ENCODE measurements at regions not wholly inside any gene's neighbourhood (a gene's known extent, or its start where the extent isn't known, plus 50 kb on each side); places are given as distances from the start of the nearest gene placed in this dataset.

GRCh38 chr13:68076046-68076445 is 845.9 kb upstream of the PCDH9 start:
- TF ChIP-seq HOXA7 (CRISPR knock-in tag; IDR thresholded peaks at IDR 0.05) (no peak), REST (IDR thresholded peaks at IDR 0.05) (no peak), HDAC2 (IDR thresholded peaks at IDR 0.05) (no peak), RARB (CRISPR knock-in tag; IDR thresholded peaks at IDR 0.05) (no peak), HEYL (CRISPR knock-in tag; IDR thresholded peaks at IDR 0.05) (no peak), RAD21 (conservative IDR thresholded peaks at IDR 0.05 in 1 of 2, IDR thresholded peaks at IDR 0.05 in 1 of 2) (no peak), EHMT2 (IDR thresholded peaks at IDR 0.05; ENCODE audit: low read depth) (no peak), POLR2A (IDR thresholded peaks at IDR 0.05; ENCODE audit: low read length) (no peak), CTCF (IDR thresholded peaks at IDR 0.05) (no peak)
- H3K4me1 ChIP-seq, result peaks cover 13% of the 10 kb centered on the region; the same call in 2 of the 3 replicates

GRCh38 chr13:68066879-68067513 is 836.9 kb upstream of the PCDH9 start:
- Histone ChIP-seq H3K4me1 (peaks cover 8% of the 10 kb centered on the region; the same call in 2 of the 3 replicates), H3K4me2 (peak overlapping the region; percentile 31; the same call in 2 of the 3 replicates), H3K4me3 (no peak overlapping the region), H3K27ac (no peak overlapping the region), H3K9me3 (no peaks in the 10 kb centered on the region)
- TF ChIP-seq MAFK (IDR thresholded peaks at IDR 0.05; ENCODE audit: partially characterized antibody) (no peak), GATA3 (IDR thresholded peaks at IDR 0.05; ENCODE audit: borderline replicate concordance) (peak; percentile 46), HOXA7 (CRISPR knock-in tag; IDR thresholded peaks at IDR 0.05) (no peak), JUN (IDR thresholded peaks at IDR 0.05) (no peak), E2F6 (IDR thresholded peaks at IDR 0.05; ENCODE audit: borderline replicate concordance, low read depth) (no peak), SMC3 (IDR thresholded peaks at IDR 0.05) (no peak), ZSCAN20 (CRISPR knock-in tag; IDR thresholded peaks at IDR 0.05) (no peak), MAX (IDR thresholded peaks at IDR 0.05) (no peak), TFCP2L1 (CRISPR knock-in tag; IDR thresholded peaks at IDR 0.05) (no peak)
- peak in 1 of 2 experiments; percentile 36; a peak in 1 of 6 replicates for ATAC-seq
- FAIRE-seq, result no peak
- CTCF ChIA-PET, result no interaction called here
- WGBS (ENCODE audit: missing lambda C conversion rate), result 3% methylated on average over 2 of the region's 2 CpGs
- POLR2A ChIA-PET, result no interaction called here
- no peak for DNase-seq (ENCODE audit: low read depth in 1 of 2, low spot score in 1 of 2)

More at GRCh38 chr13:68076046-68076445, 845.9 kb upstream of the PCDH9 start:
- ChIA-PET POLR2A (no interaction called here), CTCF (no interaction called here)
- Histone ChIP-seq H3K27ac (no peak overlapping the region), H3K4me2 (no peak overlapping the region), H3K9me3 (no peaks in the 10 kb centered on the region), H3K4me3 (no peak overlapping the region)
- WGBS (ENCODE audit: missing lambda C conversion rate), result 69% methylated on average over 3 of the region's 9 CpGs
- no peak for ATAC-seq
- no peak for FAIRE-seq
- no peak for DNase-seq (ENCODE audit: low read depth in 1 of 2, low spot score in 1 of 2)
